Lower leg skin (tissue), 3 donors: ENCODE measurements at regions not wholly inside any gene's neighbourhood (a gene's known extent, or its start where the extent isn't known, plus 50 kb on each side); places are given as distances from the start of the nearest gene placed in this dataset.

Source experiments
- POLR2A ChIP-seq, 2 donors: fragments of 450-650 bp; IDR thresholded peaks; one replicate each; pipeline ENCODE4 v1.6.1; 2016 to 2017; ENCODE audit warnings: antibody characterized with exemption in 2 of 2, mild to moderate bottlenecking in 1 of 2, moderate library complexity in 1 of 2
- TF ChIP-seq, protein P1 (sequence below), 3 donors: fragments of 450-650 bp; IDR thresholded peaks; one replicate each; pipeline ENCODE4 v1.5.1; 2016; ENCODE audit warnings: antibody characterized with exemption in 3 of 3, mild to moderate bottlenecking in 3 of 3, moderate library complexity in 2 of 3

DNA sequence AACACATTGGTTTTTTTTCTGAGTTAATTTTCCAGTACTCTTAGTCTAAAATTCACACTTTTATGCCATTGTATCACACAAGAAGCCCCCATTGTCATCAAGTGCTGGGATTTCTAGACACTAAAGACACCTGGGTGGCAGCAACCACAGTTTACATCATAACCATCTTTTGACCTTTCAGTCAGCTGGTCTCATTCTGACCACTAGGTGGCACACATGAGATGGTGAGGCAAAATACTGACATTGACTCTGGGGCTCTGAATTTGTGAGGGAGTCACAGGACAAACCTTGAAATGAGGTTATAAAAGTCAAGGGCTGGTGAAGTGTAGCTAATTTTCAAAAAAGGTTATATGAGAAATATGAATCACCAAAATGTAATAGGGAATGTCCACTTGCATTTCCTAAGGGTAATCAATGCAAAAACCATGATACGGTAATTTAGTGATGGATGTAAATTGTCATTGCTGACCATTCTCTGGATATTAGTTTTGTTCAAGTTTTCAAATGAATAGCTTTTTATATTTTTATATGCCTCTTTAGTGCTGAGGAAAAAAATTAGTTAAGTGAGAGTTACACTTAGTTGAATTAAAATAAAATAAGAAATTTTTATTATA, 229.4 kb downstream of the DMAC1 start:
- no peak for TF ChIP-seq POLR2A (IDR thresholded peaks at IDR 0.05)
- TF ChIP-seq, protein P1, sequence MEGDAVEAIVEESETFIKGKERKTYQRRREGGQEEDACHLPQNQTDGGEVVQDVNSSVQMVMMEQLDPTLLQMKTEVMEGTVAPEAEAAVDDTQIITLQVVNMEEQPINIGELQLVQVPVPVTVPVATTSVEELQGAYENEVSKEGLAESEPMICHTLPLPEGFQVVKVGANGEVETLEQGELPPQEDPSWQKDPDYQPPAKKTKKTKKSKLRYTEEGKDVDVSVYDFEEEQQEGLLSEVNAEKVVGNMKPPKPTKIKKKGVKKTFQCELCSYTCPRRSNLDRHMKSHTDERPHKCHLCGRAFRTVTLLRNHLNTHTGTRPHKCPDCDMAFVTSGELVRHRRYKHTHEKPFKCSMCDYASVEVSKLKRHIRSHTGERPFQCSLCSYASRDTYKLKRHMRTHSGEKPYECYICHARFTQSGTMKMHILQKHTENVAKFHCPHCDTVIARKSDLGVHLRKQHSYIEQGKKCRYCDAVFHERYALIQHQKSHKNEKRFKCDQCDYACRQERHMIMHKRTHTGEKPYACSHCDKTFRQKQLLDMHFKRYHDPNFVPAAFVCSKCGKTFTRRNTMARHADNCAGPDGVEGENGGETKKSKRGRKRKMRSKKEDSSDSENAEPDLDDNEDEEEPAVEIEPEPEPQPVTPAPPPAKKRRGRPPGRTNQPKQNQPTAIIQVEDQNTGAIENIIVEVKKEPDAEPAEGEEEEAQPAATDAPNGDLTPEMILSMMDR (IDR thresholded peaks at IDR 0.05) = no peak
